ENCODE measurements at regions not wholly inside any gene's neighbourhood (a gene's known extent, or its start where the extent isn't known, plus 50 kb on each side); places are given as distances from the start of the nearest gene placed in this dataset.

- peaks cover 31% of the 10 kb centered on the region for H3K4me1 ChIP-seq
- H3K27ac ChIP-seq = peak overlapping the region; percentile 89
- no peaks in the 10 kb centered on the region for H3K27me3 ChIP-seq
- DNase-seq (ENCODE audit: extremely low spot score in 2 of 2) = peak; percentile 40 to 85
- H3K36me3 ChIP-seq = no peaks in the 10 kb centered on the region
- no peaks in the 10 kb centered on the region for H3K9me3 ChIP-seq
- TF ChIP-seq POLR2AphosphoS5 (IDR thresholded peaks at IDR 0.05; ENCODE audit: insufficient read depth in 1 of 2, low read depth in 1 of 2) (peak in 1 of 2 donors; percentile 87), POLR2A (IDR thresholded peaks at IDR 0.05) (no peak), CTCF (IDR thresholded peaks at IDR 0.05) (no peak)
- intact Hi-C loops (cut with DNase I) = no loop called here
- peak overlapping the region; percentile 17 for H3K4me3 ChIP-seq
These were observed 236.5 kb upstream of the JUN start for GRCh38 chr1:59020151-59020997.

GRCh38 chr1:59022199-59022598, 238.4 kb upstream of the JUN start:
- no peaks in the 10 kb centered on the region for H3K27me3 ChIP-seq
- H3K4me3 ChIP-seq = no peak overlapping the region
- no peak for TF ChIP-seq CTCF (IDR thresholded peaks at IDR 0.05)
- no peak for TF ChIP-seq POLR2AphosphoS5 (IDR thresholded peaks at IDR 0.05; ENCODE audit: insufficient read depth in 1 of 2, low read depth in 1 of 2)
- no peak for TF ChIP-seq POLR2A (IDR thresholded peaks at IDR 0.05)
- no peak overlapping the region for H3K27ac ChIP-seq
- H3K4me1 ChIP-seq = peaks cover 33% of the 10 kb centered on the region
- H3K9me3 ChIP-seq = no peaks in the 10 kb centered on the region
- intact Hi-C loops (cut with DNase I) = no loop called here
- peak in 1 of 2 donors; percentile 32 for DNase-seq (ENCODE audit: extremely low spot score in 2 of 2)
- H3K36me3 ChIP-seq = no peaks in the 10 kb centered on the region

GRCh38 chr1:59022799-59023198, 239.0 kb upstream of the JUN start:
- Histone ChIP-seq H3K4me1 (peaks cover 34% of the 10 kb centered on the region), H3K4me3 (no peak overlapping the region), H3K27me3 (no peaks in the 10 kb centered on the region), H3K9me3 (no peaks in the 10 kb centered on the region), H3K27ac (no peak overlapping the region), H3K36me3 (no peaks in the 10 kb centered on the region)
- TF ChIP-seq CTCF (IDR thresholded peaks at IDR 0.05) (no peak), POLR2AphosphoS5 (IDR thresholded peaks at IDR 0.05; ENCODE audit: insufficient read depth in 1 of 2, low read depth in 1 of 2) (no peak), POLR2A (IDR thresholded peaks at IDR 0.05) (no peak)
- intact Hi-C loops (cut with DNase I) = no loop called here
- peak; percentile 37 to 74 for DNase-seq (ENCODE audit: extremely low spot score in 2 of 2)

GRCh38 chr1:59025201-59025600, 241.4 kb upstream of the JUN start:
- no peaks in the 10 kb centered on the region for H3K27me3 ChIP-seq
- no peak for TF ChIP-seq POLR2A (IDR thresholded peaks at IDR 0.05)
- no peak for TF ChIP-seq CTCF (IDR thresholded peaks at IDR 0.05)
- TF ChIP-seq POLR2AphosphoS5 (IDR thresholded peaks at IDR 0.05; ENCODE audit: insufficient read depth in 1 of 2, low read depth in 1 of 2) = no peak
- peaks cover 27% of the 10 kb centered on the region for H3K4me1 ChIP-seq
- no peaks in the 10 kb centered on the region for H3K36me3 ChIP-seq
- H3K9me3 ChIP-seq = no peaks in the 10 kb centered on the region
- intact Hi-C loops (cut with DNase I) = no loop called here
- H3K27ac ChIP-seq = peak overlapping the region; percentile 36
- no peak for DNase-seq (ENCODE audit: extremely low spot score in 2 of 2)
- no peak overlapping the region for H3K4me3 ChIP-seq

GRCh38 chr1:59025898-59026426, 242.1 kb upstream of the JUN start:
- TF ChIP-seq POLR2AphosphoS5 (IDR thresholded peaks at IDR 0.05; ENCODE audit: insufficient read depth in 1 of 2, low read depth in 1 of 2) = no peak
- TF ChIP-seq CTCF (IDR thresholded peaks at IDR 0.05) = no peak
- no peak for TF ChIP-seq POLR2A (IDR thresholded peaks at IDR 0.05)
- Histone ChIP-seq H3K9me3 (no peaks in the 10 kb centered on the region), H3K4me1 (peaks cover 19% of the 10 kb centered on the region), H3K4me3 (no peak overlapping the region), H3K36me3 (no peaks in the 10 kb centered on the region), H3K27me3 (no peaks in the 10 kb centered on the region), H3K27ac (peak overlapping the region; percentile 36)
- intact Hi-C loops (cut with DNase I) = no loop called here
- no peak for DNase-seq (ENCODE audit: extremely low spot score in 2 of 2)
